SK-N-SH treated with all-trans-retinoic acid at 6 μM for 48 hours (cell line): ENCODE measurements at regions not wholly inside any gene's neighbourhood (a gene's known extent, or its start where the extent isn't known, plus 50 kb on each side); places are given as distances from the start of the nearest gene placed in this dataset.

Experiments
- ATAC-seq: fragments of 200-7000 bp; cut with Tn5 transposase; 3 replicates; pipeline ENCODE4 v1.9.1; 2020; ENCODE audit warnings: mild to moderate bottlenecking, moderate library complexity
- ARNTL ChIP-seq: fragments of 450-650 bp; formaldehyde crosslinking; IDR thresholded peaks from 2 replicates; pipeline ENCODE4 v1.5.0; 2020; ENCODE audit warnings: low read depth, mild to moderate bottlenecking, moderate library complexity, borderline replicate concordance
- BACH2 ChIP-seq: fragments of 250-450 bp; sonication (Bioruptor Pico); IDR thresholded peaks from 2 replicates; pipeline ENCODE4 v1.9.0; 2021; ENCODE audit warnings: mild to moderate bottlenecking, borderline replicate concordance
- CSDC2 ChIP-seq: fragments of 250-450 bp; sonication (Bioruptor Pico); IDR thresholded peaks from 2 replicates; pipeline ENCODE4 v1.5.0; 2020; ENCODE audit warnings: mild to moderate bottlenecking, moderate library complexity
- ESRRG ChIP-seq: fragments of 250-450 bp; sonication (Bioruptor Pico); IDR thresholded peaks from 2 replicates; pipeline ENCODE4 v1.6.1; 2021; ENCODE audit warnings: mild to moderate bottlenecking
- GLIS3 ChIP-seq: fragments of 250-450 bp; sonication (Bioruptor Pico); IDR thresholded peaks from 2 replicates; pipeline ENCODE4 v1.5.0; 2020; ENCODE audit warnings: mild to moderate bottlenecking, moderate library complexity
- ISL1 ChIP-seq: fragments of 250-450 bp; sonication (Bioruptor Pico); IDR thresholded peaks from 2 replicates; pipeline ENCODE4 v2.1.2; 2022; ENCODE audit warnings: mild to moderate bottlenecking, moderate library complexity
- OSR1 ChIP-seq: fragments of 250-450 bp; sonication (Bioruptor Pico); IDR thresholded peaks from 2 replicates; pipeline ENCODE4 v1.8.0; 2022; ENCODE audit warnings: moderate library complexity, mild to moderate bottlenecking, inconsistent platforms
- PPARA ChIP-seq: fragments of 250-450 bp; sonication (Bioruptor Pico); IDR thresholded peaks from 2 replicates; pipeline ENCODE4 v1.5.0; 2020; ENCODE audit warnings: mild to moderate bottlenecking, borderline replicate concordance
- RARB ChIP-seq: fragments of 250-450 bp; sonication (Bioruptor Pico); IDR thresholded peaks from 2 replicates; pipeline ENCODE4 v1.8.0; 2021; ENCODE audit warnings: mild to moderate bottlenecking, moderate library complexity
- SNAI2 ChIP-seq: fragments of 250-450 bp; sonication (Bioruptor Pico); IDR thresholded peaks from 2 replicates; pipeline ENCODE4 v1.5.0; 2020; ENCODE audit warnings: mild to moderate bottlenecking, moderate library complexity
- TCF4 ChIP-seq: fragments of 250-450 bp; sonication (Bioruptor Pico); IDR thresholded peaks from 2 replicates; pipeline ENCODE4 v1.8.0; 2021; ENCODE audit warnings: mild to moderate bottlenecking, moderate library complexity, borderline replicate concordance
- TOX ChIP-seq: fragments of 250-450 bp; sonication (Bioruptor Pico); IDR thresholded peaks from 2 replicates; pipeline ENCODE4 v1.8.0; 2021; ENCODE audit warnings: mild to moderate bottlenecking, moderate library complexity, borderline replicate concordance
- ZC3H10 ChIP-seq: fragments of 250-450 bp; sonication (Bioruptor Pico); IDR thresholded peaks from 2 replicates; pipeline ENCODE4 v1.5.1; 2021; ENCODE audit warnings: mild to moderate bottlenecking, moderate library complexity
- ZFP3 ChIP-seq: fragments of 250-450 bp; sonication (Bioruptor Pico); IDR thresholded peaks from 2 replicates; pipeline ENCODE4 v1.5.0; 2020; ENCODE audit warnings: mild to moderate bottlenecking, moderate library complexity
- ZFP30 ChIP-seq: fragments of 450-650 bp; formaldehyde crosslinking; IDR thresholded peaks from 2 replicates; pipeline ENCODE4 v1.5.0; 2022; ENCODE audit warnings: mild to moderate bottlenecking, moderate library complexity
- ZNF565 ChIP-seq: fragments of 450-650 bp; formaldehyde crosslinking; conservative IDR thresholded peaks from 2 replicates; pipeline ENCODE4 v1.5.0; 2020; ENCODE audit warnings: low read depth, mild to moderate bottlenecking, moderate library complexity
- ZNF70 ChIP-seq: fragments of 450-650 bp; formaldehyde crosslinking; IDR thresholded peaks from 2 replicates; pipeline ENCODE4 v1.5.0; 2020; ENCODE audit warnings: mild to moderate bottlenecking, moderate library complexity
- ZNF8 ChIP-seq: fragments of 450-650 bp; formaldehyde crosslinking; IDR thresholded peaks from 2 replicates; pipeline ENCODE4 v1.5.0; 2020; ENCODE audit warnings: mild to moderate bottlenecking, moderate library complexity
- TF ChIP-seq, protein P1 (sequence below): fragments of 250-450 bp; sonication (Bioruptor Pico); IDR thresholded peaks from 2 replicates; pipeline ENCODE4 v1.5.1; 2020; ENCODE audit warnings: low read depth, mild to moderate bottlenecking, moderate library complexity
- TF ChIP-seq, protein P2 (sequence below): fragments of 250-450 bp; sonication (Bioruptor Pico); IDR thresholded peaks from 2 replicates; pipeline ENCODE4 v1.5.0; 2020; ENCODE audit warnings: mild to moderate bottlenecking, moderate library complexity
- TF ChIP-seq, protein P3 (sequence below): fragments of 250-450 bp; sonication (Bioruptor Pico); IDR thresholded peaks from 2 replicates; pipeline ENCODE4 v1.8.0; 2020; ENCODE audit warnings: mild to moderate bottlenecking, moderate library complexity, borderline replicate concordance
- TF ChIP-seq, protein P4 (sequence below): fragments of 250-450 bp; sonication (Bioruptor Pico); IDR thresholded peaks from 2 replicates; pipeline ENCODE4 v1.5.1; 2021; ENCODE audit warnings: mild to moderate bottlenecking, moderate library complexity
- TF ChIP-seq, protein P5 (sequence below): fragments of 250-450 bp; sonication (Bioruptor Pico); IDR thresholded peaks from 2 replicates; pipeline ENCODE4 v1.8.0; 2021; ENCODE audit warnings: low read depth, mild to moderate bottlenecking, moderate library complexity, borderline replicate concordance

DNA sequence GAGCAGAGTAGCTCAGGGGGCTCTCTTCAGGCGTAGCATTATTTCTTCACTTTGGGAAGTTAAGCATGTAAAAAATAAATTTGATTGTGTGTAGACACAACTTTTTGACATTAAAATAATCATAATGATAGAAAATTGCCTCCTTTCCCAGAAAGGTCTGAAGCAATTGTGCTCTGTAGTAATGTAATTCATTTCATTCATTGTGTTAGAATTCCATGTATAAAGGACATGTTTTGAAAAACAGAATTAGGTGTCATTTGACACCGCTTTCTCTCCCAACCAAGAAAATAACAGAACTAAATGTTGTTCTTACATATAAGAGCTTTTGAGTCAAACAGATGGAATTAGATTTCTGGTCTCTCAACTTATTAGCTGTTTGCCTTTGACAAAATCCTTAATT lies 1064.2 kb upstream of the FAM98A start:
- ATAC-seq = no peak
- no peak for TF ChIP-seq ZNF8
- TF ChIP-seq ZFP3 = no peak
- TF ChIP-seq, all 23 proteins: peak for 0

DNA sequence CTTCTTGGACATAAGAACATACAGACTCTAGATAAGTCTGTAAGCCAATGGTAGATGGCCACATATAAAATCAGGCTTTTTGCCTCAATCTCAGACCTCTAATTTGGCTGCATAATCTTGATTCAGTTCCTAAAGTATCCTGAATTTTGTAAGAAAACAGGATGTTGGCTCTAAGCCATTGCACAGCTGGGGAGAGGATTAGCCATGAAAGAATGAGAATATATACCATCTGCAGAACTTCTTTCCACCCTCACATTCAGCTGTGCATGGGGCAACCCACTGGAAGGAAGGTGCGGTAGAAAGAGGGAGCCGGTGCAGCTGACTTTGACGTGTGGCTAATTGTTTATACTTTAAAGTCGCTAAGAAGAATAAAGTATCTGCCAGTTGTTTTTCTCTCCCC lies 1061.6 kb upstream of the FAM98A start:
- ATAC-seq = no peak
- TF ChIP-seq, protein P1, sequence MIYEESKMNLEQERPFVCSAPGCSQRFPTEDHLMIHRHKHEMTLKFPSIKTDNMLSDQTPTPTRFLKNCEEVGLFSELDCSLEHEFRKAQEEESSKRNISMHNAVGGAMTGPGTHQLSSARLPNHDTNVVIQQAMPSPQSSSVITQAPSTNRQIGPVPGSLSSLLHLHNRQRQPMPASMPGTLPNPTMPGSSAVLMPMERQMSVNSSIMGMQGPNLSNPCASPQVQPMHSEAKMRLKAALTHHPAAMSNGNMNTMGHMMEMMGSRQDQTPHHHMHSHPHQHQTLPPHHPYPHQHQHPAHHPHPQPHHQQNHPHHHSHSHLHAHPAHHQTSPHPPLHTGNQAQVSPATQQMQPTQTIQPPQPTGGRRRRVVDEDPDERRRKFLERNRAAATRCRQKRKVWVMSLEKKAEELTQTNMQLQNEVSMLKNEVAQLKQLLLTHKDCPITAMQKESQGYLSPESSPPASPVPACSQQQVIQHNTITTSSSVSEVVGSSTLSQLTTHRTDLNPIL = no peak
- TF ChIP-seq SNAI2 (no peak), OSR1 (CRISPR knock-in tag) (no peak), CSDC2 (CRISPR knock-in tag) (no peak), GLIS3 (no peak), ZFP3 (no peak), PPARA (CRISPR knock-in tag) (no peak), ARNTL (CRISPR knock-in tag) (no peak), RARB (CRISPR knock-in tag) (no peak), ESRRG (CRISPR knock-in tag) (no peak), TOX (no peak), BACH2 (CRISPR knock-in tag) (no peak), ZC3H10 (no peak), ZNF8 (no peak)
- TF ChIP-seq, protein P2, sequence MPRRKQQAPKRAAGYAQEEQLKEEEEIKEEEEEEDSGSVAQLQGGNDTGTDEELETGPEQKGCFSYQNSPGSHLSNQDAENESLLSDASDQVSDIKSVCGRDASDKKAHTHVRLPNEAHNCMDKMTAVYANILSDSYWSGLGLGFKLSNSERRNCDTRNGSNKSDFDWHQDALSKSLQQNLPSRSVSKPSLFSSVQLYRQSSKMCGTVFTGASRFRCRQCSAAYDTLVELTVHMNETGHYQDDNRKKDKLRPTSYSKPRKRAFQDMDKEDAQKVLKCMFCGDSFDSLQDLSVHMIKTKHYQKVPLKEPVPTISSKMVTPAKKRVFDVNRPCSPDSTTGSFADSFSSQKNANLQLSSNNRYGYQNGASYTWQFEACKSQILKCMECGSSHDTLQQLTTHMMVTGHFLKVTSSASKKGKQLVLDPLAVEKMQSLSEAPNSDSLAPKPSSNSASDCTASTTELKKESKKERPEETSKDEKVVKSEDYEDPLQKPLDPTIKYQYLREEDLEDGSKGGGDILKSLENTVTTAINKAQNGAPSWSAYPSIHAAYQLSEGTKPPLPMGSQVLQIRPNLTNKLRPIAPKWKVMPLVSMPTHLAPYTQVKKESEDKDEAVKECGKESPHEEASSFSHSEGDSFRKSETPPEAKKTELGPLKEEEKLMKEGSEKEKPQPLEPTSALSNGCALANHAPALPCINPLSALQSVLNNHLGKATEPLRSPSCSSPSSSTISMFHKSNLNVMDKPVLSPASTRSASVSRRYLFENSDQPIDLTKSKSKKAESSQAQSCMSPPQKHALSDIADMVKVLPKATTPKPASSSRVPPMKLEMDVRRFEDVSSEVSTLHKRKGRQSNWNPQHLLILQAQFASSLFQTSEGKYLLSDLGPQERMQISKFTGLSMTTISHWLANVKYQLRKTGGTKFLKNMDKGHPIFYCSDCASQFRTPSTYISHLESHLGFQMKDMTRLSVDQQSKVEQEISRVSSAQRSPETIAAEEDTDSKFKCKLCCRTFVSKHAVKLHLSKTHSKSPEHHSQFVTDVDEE (CRISPR knock-in tag) = no peak
- TF ChIP-seq, protein P3, sequence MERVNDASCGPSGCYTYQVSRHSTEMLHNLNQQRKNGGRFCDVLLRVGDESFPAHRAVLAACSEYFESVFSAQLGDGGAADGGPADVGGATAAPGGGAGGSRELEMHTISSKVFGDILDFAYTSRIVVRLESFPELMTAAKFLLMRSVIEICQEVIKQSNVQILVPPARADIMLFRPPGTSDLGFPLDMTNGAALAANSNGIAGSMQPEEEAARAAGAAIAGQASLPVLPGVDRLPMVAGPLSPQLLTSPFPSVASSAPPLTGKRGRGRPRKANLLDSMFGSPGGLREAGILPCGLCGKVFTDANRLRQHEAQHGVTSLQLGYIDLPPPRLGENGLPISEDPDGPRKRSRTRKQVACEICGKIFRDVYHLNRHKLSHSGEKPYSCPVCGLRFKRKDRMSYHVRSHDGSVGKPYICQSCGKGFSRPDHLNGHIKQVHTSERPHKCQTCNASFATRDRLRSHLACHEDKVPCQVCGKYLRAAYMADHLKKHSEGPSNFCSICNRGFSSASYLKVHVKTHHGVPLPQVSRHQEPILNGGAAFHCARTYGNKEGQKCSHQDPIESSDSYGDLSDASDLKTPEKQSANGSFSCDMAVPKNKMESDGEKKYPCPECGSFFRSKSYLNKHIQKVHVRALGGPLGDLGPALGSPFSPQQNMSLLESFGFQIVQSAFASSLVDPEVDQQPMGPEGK (CRISPR knock-in tag) = no peak
- TF ChIP-seq, protein P4, sequence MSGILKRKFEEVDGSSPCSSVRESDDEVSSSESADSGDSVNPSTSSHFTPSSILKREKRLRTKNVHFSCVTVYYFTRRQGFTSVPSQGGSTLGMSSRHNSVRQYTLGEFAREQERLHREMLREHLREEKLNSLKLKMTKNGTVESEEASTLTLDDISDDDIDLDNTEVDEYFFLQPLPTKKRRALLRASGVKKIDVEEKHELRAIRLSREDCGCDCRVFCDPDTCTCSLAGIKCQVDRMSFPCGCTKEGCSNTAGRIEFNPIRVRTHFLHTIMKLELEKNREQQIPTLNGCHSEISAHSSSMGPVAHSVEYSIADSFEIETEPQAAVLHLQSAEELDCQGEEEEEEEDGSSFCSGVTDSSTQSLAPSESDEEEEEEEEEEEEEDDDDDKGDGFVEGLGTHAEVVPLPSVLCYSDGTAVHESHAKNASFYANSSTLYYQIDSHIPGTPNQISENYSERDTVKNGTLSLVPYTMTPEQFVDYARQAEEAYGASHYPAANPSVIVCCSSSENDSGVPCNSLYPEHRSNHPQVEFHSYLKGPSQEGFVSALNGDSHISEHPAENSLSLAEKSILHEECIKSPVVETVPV (CRISPR knock-in tag) = no peak

DNA sequence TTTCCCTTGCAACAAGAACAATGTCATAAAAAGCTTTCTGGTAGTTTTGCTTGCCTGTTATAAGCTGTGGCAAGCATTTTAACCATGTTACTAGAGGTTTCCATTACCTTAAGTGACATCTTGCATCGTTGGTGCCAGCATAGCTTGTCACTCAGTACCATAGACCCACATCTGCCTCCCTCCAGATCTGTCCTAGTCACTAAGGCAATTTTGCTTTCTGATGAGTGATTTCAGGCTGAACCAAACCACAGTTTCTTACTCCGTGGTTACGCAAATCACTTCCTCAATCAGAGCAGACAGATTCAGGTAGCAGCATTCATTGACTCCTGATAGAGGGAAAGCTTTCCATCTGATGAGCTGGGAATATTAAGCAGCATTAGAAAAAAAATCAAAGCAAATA lies 1057.5 kb upstream of the FAM98A start:
- ATAC-seq = no peak
- TF ChIP-seq BACH2 (CRISPR knock-in tag) (no peak), ZFP3 (no peak), ZNF565 (no peak)

DNA sequence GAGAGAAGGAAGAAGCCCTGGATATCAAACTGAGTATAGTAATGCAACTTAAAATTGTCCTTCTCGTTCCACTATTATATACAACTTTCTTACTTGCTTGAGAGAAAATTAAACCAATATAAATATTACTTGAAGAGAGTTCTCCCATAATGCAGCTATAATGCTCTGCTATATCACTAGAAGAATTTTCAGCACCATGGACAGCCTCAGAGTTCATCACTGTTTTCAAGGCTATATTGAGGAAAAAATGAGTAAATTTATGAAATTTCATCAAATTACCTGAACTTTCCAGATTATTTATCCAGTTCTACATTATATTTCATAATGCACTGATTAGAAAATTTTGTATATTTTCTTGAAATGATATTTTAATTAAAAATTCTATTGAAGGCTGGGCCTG lies 1053.5 kb upstream of the FAM98A start:
- ATAC-seq = no peak
- TF ChIP-seq BACH2 (CRISPR knock-in tag) (no peak), ZNF70 (CRISPR knock-in tag) (no peak), RARB (CRISPR knock-in tag) (no peak), TCF4 (CRISPR knock-in tag) (no peak), ISL1 (no peak), GLIS3 (no peak), SNAI2 (no peak), PPARA (CRISPR knock-in tag) (no peak), ZFP30 (CRISPR knock-in tag) (no peak), OSR1 (CRISPR knock-in tag) (no peak), TOX (no peak)
- TF ChIP-seq, protein P5, sequence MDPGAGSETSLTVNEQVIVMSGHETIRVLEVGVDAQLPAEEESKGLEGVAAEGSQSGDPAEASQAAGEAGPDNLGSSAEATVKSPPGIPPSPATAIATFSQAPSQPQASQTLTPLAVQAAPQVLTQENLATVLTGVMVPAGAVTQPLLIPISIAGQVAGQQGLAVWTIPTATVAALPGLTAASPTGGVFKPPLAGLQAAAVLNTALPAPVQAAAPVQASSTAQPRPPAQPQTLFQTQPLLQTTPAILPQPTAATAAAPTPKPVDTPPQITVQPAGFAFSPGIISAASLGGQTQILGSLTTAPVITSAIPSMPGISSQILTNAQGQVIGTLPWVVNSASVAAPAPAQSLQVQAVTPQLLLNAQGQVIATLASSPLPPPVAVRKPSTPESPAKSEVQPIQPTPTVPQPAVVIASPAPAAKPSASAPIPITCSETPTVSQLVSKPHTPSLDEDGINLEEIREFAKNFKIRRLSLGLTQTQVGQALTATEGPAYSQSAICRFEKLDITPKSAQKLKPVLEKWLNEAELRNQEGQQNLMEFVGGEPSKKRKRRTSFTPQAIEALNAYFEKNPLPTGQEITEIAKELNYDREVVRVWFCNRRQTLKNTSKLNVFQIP = no peak
- TF ChIP-seq, protein P3 (CRISPR knock-in tag) = no peak
- TF ChIP-seq, protein P4 (CRISPR knock-in tag) = no peak
